HG03571 (cell line): ENCODE measurements at regions not wholly inside any gene's neighbourhood (a gene's known extent, or its start where the extent isn't known, plus 50 kb on each side); places are given as distances from the start of the nearest gene placed in this dataset.

Experiments used
- ATAC-seq: cut with Tn5 transposase; IDR thresholded peaks from one replicate; pipeline ENCODE4 v1.9.1; 2021; ENCODE audit not compliant: unreplicated experiment

DNA sequence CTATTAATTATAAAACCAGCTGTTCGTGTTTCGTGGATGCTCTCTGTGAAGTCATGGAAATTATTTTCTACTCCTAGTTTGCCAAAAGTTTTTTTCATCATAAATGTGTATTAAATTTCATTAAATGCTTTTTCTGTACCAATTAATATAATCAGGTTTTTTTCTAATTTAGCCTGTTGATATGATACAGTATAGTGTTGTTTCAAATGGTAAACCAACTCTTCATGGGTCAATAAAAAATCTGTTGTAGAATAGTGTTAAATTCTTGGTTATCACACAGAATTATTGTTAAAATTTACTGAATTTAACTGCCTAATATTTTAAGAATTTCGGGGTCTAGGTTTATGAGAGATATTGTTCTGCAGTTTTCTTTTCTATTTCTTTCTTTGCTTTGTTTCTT, 505.9 kb upstream of the MANEA start:
- ATAC-seq = no peak

GRCh38 chr6:95078457-95078856, 498.9 kb upstream of the MANEA start:
- no peak for ATAC-seq

- no peak for ATAC-seq
Observed at GRCh38 chr6:95081231-95081630, 496.1 kb upstream of the MANEA start.

- ATAC-seq = no peak
Observed at GRCh38 chr6:95081949-95082348, 495.4 kb upstream of the MANEA start.

GRCh38 chr6:95083506-95083905, 493.8 kb upstream of the MANEA start:
- ATAC-seq = no peak

DNA sequence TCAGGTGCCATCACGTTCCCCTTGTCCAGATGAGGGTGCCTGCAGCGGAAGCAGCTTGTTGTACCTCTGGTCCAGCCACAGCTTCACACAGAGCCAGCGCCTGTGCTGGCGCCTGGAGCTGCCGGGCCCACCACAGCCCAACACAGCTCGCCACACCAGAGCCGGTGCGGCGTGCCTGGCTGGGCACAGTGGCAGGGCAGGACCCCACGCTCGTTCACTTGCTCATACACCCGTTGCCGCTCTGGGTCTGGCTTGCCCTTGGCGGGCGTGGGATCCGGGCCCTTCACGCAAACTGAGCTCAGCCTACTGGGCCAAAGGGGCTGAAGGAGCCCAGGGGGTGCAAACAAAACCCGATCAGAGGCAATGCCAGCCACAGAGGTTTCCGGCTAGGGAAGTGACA, 492.5 kb upstream of the MANEA start:
- ATAC-seq = no peak

DNA sequence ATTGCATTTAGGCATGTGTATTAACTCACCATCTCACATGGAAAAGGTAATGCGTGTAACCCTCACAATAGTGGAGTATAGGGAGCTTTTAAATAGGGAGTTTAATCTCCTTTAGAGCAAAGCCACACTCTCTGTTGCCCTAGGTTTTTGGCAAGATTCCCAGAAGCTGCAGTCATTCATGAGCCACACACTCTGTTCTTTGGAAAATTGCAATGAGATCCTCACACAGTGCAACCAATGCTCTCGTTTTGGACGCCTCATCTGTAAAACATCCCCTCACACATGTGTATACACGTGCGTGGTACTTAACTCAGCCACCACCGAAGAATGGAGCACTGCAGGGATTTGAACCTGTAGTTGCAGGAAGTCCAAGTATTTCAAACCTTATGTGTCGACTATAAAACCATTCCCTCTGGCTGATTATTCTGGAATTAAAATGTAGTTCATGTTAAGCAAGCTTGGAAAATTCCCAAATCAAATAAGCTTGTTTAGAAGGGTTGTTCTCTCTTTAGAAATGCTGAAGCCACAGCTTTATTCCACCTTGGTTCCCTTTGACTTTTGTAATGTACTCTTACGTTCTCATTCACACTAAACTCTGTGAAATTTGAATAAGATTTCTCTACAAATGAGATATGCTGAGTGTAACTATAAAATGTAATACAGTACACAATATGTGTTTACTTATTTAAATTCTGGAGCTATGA, 489.8 kb upstream of the MANEA start:
- ATAC-seq = no peak

- no peak for ATAC-seq
Observed at GRCh38 chr6:95091823-95092436, 485.4 kb upstream of the MANEA start.

DNA sequence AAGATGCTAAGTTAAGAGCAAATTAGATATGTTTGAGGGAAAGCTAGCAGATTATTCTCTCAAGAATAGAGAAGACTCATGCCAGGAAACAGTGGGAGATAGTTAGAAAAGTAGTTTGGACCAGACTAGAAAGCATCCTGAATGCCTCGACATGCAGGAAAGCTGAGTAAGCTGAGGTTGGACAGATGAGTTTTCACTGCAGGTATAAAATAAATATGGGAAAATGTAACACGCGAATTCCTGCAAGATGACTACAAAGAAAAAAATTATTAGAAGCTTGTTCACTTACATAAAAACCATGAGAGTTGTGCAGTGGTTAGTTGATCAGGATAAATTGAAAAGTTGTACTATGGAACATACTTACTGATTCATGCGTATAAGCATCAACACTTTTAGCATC, 484.2 kb upstream of the MANEA start:
- ATAC-seq = no peak

GRCh38 chr6:95094751-95095663, 482.3 kb upstream of the MANEA start:
- no peak for ATAC-seq

DNA sequence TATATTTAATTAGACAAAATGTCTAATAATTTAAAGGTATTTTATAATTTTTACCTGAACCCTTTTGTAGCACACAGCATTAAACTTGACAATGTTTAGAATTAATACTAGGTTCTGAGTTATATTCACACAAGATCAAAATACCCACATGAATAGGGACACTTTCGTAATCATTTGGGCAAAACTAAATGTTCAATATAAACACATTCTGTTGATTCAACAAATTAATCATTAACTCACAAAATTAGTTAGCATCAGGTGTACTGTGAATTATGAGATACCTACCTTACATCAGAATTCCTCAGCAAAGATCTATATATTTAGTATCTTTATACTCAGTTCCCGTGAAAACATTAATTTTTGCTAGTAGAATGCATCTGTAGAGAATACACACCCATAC, 481.5 kb upstream of the MANEA start:
- no peak for ATAC-seq

GRCh38 chr6:95099410-95099809, 477.9 kb upstream of the MANEA start:
- ATAC-seq = no peak

DNA sequence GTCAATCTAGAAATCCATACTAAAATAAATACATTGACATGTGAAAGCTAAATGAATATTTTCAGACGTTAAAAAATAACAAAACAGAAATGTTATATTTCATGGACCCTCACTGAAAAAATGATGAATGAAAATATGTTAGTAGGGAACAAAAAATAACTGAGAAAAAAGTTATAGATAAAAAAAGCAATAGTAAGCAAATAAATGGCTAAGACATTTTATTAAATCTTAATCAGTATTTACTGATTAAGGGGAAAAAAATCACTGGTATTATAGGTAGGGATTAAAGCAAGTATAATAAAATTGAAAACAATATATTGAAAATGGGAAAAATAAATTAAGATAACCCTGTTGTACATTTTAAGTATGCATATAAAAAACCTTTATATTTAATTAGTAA, 468.1 kb upstream of the MANEA start:
- no peak for ATAC-seq

- no peak for ATAC-seq
Observed at GRCh38 chr6:95110767-95111166, 466.6 kb upstream of the MANEA start.

- ATAC-seq = no peak
Observed at GRCh38 chr6:95117236-95117635, 460.1 kb upstream of the MANEA start.

DNA sequence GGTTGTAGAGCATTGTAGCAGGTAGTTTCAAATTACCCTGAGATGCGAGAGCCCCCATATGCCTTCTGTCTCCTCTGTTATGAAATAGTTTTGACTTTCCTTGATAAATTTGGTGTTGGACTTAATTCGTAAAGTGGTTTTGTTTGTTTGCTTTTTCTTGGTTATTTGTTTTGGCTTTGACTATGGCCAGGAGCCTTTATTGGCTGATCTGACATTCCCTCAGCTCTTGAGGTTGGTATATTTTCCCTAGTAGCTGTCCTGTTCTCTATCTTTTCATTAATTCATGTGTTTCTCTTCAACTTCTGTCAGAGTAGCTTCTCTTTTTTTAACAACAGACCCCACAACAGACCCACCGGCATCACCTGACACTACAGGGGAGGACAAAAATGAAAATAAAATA, 457.4 kb upstream of the MANEA start:
- ATAC-seq = no peak

GRCh38 chr6:95120984-95121383, 456.4 kb upstream of the MANEA start:
- ATAC-seq = no peak

- ATAC-seq = no peak
Observed at GRCh38 chr6:95127261-95127660, 450.1 kb upstream of the MANEA start.

DNA sequence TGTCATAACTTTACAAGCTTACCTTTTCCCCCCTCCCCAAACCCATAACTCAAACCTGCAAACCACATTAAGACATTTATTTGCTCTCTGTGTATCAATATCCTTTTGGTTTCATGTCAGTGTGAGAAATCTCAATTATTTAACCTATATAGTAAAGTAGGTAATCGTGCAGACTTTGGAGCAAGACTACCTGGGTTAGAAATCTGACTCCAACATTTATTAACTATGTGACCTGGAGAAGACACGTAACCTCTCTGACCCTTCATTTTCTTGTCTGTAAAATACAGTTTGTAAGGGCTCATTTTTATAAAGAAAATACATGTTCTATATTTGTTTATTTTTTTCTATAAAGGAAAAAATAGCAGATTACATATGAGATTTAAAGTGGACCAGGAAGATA, 448.9 kb upstream of the MANEA start:
- ATAC-seq = no peak

DNA sequence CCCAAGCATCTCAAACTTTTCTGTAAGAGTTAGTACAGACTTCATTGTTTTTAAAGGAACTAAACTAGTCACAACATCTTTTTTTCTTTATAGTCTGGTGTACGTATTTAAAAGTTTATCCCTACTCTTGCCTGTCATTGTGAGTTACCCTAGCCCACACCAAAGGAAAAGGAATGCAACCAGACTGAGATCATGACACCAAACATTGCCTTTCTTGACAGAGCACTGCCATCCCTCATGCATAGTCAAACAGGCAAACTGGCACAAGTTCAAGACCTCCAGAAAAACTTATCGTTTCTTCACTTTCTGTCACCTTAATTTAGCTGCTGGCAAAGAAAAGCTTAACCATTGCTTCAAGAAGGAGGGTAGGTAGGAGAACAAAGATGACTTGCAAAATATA, 448.4 kb upstream of the MANEA start:
- ATAC-seq = no peak

GRCh38 chr6:95133578-95133977, 443.8 kb upstream of the MANEA start:
- no peak for ATAC-seq

- no peak for ATAC-seq
Observed at GRCh38 chr6:95135182-95135581, 442.2 kb upstream of the MANEA start.
